HEK293T (cell line): ENCODE measurements at regions not wholly inside any gene's neighbourhood (a gene's known extent, or its start where the extent isn't known, plus 50 kb on each side); places are given as distances from the start of the nearest gene placed in this dataset.

Source experiments
- CTCF ChIA-PET: fragments of 350-600 bp; formaldehyde crosslinking; extraction: SDS; loops from one replicate; lab custom pipeline; 2021; ENCODE audit warnings: antibody characterized with exemption, inconsistent platforms; lab: Yijun Ruan, JAX
- POLR2A ChIA-PET: fragments of 350-600 bp; formaldehyde crosslinking; extraction: SDS; loops from one replicate; lab custom pipeline; 2020; ENCODE audit warnings: antibody characterized with exemption, inconsistent platforms; lab: Yijun Ruan, JAX
- DNase-seq: peaks from one replicate; pipeline ENCODE4 v3.0.0; 2012; ENCODE audit warnings: mixed read lengths; ENCODE audit errors: extremely low spot score
- ARNT ChIP-seq: fragments of 450-650 bp; IDR thresholded peaks from 2 replicates; pipeline ENCODE4 v1.6.1; 2017; ENCODE audit warnings: mild to moderate bottlenecking
- BHLHE40 ChIP-seq: fragments of 450-650 bp; IDR thresholded peaks from 2 replicates; pipeline ENCODE4 v1.6.1; 2016; ENCODE audit warnings: mild to moderate bottlenecking, moderate library complexity, borderline replicate concordance
- CTBP1 ChIP-seq: fragments of 450-650 bp; IDR thresholded peaks from 2 replicates; pipeline ENCODE4 v1.6.1; 2016; ENCODE audit warnings: borderline replicate concordance
- ELF4 ChIP-seq: fragments of 450-650 bp; IDR thresholded peaks from 2 replicates; pipeline ENCODE4 v1.6.1; 2017; ENCODE audit warnings: antibody characterized with exemption
- FOXA1 ChIP-seq: fragments of 450-650 bp; IDR thresholded peaks from 2 replicates; pipeline ENCODE4 v1.6.1; 2016; ENCODE audit warnings: mild to moderate bottlenecking
- FOXK2 ChIP-seq: fragments of 450-650 bp; IDR thresholded peaks from 2 replicates; pipeline ENCODE4 v1.6.1; 2016; ENCODE audit warnings: mild to moderate bottlenecking
- FOXM1 ChIP-seq: fragments of 450-650 bp; IDR thresholded peaks from 2 replicates; pipeline ENCODE4 v1.6.1; 2017; ENCODE audit warnings: mild to moderate bottlenecking, borderline replicate concordance
- HDGF ChIP-seq: fragments of 450-650 bp; IDR thresholded peaks from 2 replicates; pipeline ENCODE4 v1.6.1; 2017; ENCODE audit warnings: antibody characterized with exemption, borderline replicate concordance
- L3MBTL2 ChIP-seq: fragments of 450-650 bp; conservative IDR thresholded peaks from 2 replicates; pipeline ENCODE4 v1.6.1; 2016; ENCODE audit warnings: mild to moderate bottlenecking
- LEF1 ChIP-seq: fragments of 450-650 bp; IDR thresholded peaks from 2 replicates; pipeline ENCODE4 v1.6.1; 2017; ENCODE audit warnings: mild to moderate bottlenecking, borderline replicate concordance
- NFRKB ChIP-seq: fragments of 450-650 bp; IDR thresholded peaks from 2 replicates; pipeline ENCODE4 v1.6.1; 2016; ENCODE audit warnings: mild to moderate bottlenecking, moderate library complexity
- SP1 ChIP-seq: fragments of 450-650 bp; IDR thresholded peaks from 2 replicates; pipeline ENCODE4 v1.6.1; 2017
- SUZ12 ChIP-seq: fragments of 450-650 bp; IDR thresholded peaks from 2 replicates; pipeline ENCODE4 v1.6.1; 2016; ENCODE audit warnings: mild to moderate bottlenecking
- TARDBP ChIP-seq: fragments of 450-650 bp; IDR thresholded peaks from 2 replicates; pipeline ENCODE4 v1.6.1; 2016
- ZNF384 ChIP-seq: fragments of 450-650 bp; IDR thresholded peaks from 2 replicates; pipeline ENCODE4 v1.6.1; 2016
- TF ChIP-seq, protein P1 (sequence below): fragments of 450-650 bp; IDR thresholded peaks from 2 replicates; pipeline ENCODE4 v1.6.1; 2016

DNA sequence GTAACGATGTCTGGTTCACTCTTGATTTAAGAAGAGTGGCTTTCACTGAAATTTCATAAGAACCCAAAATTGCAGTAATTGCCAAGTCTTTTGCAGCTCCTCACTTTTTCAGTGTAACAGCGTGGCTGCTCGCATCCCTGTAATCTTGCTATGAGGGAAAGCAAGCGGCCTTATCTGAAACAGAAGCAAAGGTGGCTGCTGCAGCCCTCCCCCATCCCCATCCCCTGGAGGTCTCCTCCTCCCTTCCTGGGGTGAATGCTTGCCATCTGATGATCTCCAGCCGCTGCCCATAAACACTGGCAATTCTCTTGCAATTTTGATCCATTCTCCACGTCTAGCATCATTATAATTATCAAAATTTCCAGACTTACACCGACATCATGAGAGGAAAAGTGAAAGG, 182.5 kb upstream of the ASIC2 start:
- POLR2A ChIA-PET = no interaction called here
- CTCF ChIA-PET = interaction anchor here (0.7 to 1.2 kb wide), 2 partner anchors 10 to 725 kb away, joined by 3 to 4 read pairs; no protein-coding TSS in a partner anchor
- TF ChIP-seq SP1 (no peak), CTBP1 (no peak), L3MBTL2 (no peak), FOXA1 (no peak), HDGF (no peak), SUZ12 (no peak), ZNF384 (no peak), BHLHE40 (no peak), ELF4 (no peak), FOXK2 (no peak), ARNT (no peak)
- TF ChIP-seq, protein P1, sequence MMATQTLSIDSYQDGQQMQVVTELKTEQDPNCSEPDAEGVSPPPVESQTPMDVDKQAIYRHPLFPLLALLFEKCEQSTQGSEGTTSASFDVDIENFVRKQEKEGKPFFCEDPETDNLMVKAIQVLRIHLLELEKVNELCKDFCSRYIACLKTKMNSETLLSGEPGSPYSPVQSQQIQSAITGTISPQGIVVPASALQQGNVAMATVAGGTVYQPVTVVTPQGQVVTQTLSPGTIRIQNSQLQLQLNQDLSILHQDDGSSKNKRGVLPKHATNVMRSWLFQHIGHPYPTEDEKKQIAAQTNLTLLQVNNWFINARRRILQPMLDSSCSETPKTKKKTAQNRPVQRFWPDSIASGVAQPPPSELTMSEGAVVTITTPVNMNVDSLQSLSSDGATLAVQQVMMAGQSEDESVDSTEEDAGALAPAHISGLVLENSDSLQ = no peak
- DNase-seq = no peak

DNA sequence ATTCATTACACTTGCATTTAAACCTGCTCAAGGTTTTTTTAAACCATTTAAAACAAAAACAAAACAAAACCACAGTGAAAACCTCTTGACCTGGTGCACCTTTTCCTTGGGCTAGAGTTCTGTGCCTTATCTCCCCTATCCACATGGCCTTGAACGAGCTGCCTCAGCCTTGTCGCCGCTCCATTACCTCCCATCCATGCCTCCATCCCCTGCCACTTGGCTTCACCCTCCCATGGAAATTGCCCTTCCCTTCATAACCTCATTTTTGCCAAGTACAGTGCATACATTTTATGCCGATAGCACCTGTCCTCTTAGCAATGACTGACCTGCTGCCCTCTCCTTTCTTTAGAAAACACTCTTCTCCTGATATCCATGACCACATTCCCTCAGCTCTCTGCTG, 188.6 kb upstream of the ASIC2 start:
- POLR2A ChIA-PET = no interaction called here
- DNase-seq = no peak
- no peak for TF ChIP-seq HDGF
- TF ChIP-seq FOXA1 = no peak
- no peak for TF ChIP-seq SP1
- CTCF ChIA-PET = interaction anchor here (0.6 kb wide), 1 partner anchor 483 kb away, joined by 3 read pairs; no protein-coding TSS in a partner anchor

DNA sequence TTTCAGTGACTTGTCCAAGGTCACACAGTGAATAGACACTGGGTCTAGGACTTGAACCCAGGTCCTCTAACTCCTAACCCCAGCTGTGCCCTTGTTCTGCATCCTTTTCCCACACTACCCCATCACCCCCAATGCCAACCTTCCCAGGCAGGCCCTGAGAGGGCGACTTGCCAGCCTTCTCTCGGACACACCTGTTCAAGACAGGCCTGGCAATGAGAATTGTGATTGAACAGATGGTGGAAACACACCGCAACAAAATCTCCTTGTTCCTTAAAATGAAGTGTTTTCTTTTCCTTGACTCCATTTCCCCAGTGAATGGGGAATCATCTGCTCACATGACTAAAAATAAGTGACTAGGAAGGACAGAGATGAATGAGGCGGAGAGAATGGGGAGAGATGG, 189.5 kb upstream of the ASIC2 start:
- DNase-seq = no peak
- TF ChIP-seq NFRKB (no peak), HDGF (no peak), ZNF384 (no peak)
- CTCF ChIA-PET = no interaction called here
- POLR2A ChIA-PET = no interaction called here

DNA sequence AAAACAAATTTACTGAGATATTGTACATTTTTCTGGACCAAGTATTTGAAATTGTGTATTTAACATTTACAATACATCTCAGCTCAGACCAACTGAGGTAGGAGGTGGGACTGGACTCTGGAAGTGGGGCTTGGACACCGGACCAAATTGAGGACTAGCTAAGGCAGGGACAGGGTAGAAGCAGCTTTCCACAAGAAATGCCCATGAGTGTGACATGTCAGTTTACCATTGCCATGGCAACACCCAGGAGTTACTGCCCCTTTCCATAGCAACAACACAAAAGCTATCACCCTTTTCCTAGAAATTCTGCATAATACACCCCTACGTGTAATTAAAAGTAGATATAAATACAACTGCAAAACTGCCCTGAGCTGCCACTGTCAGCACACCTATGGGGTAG, 191.5 kb upstream of the ASIC2 start:
- DNase-seq = no peak
- CTCF ChIA-PET = interaction anchor here (0.7 kb wide), 1 partner anchor 183 kb away, joined by 3 read pairs; no protein-coding TSS in a partner anchor
- TF ChIP-seq FOXK2 = no peak
- no peak for TF ChIP-seq SUZ12
- TF ChIP-seq, protein P1 = no peak
- TF ChIP-seq L3MBTL2 = no peak
- no peak for TF ChIP-seq HDGF
- no peak for TF ChIP-seq FOXM1
- TF ChIP-seq NFRKB = no peak
- no peak for TF ChIP-seq SP1
- POLR2A ChIA-PET = no interaction called here

DNA sequence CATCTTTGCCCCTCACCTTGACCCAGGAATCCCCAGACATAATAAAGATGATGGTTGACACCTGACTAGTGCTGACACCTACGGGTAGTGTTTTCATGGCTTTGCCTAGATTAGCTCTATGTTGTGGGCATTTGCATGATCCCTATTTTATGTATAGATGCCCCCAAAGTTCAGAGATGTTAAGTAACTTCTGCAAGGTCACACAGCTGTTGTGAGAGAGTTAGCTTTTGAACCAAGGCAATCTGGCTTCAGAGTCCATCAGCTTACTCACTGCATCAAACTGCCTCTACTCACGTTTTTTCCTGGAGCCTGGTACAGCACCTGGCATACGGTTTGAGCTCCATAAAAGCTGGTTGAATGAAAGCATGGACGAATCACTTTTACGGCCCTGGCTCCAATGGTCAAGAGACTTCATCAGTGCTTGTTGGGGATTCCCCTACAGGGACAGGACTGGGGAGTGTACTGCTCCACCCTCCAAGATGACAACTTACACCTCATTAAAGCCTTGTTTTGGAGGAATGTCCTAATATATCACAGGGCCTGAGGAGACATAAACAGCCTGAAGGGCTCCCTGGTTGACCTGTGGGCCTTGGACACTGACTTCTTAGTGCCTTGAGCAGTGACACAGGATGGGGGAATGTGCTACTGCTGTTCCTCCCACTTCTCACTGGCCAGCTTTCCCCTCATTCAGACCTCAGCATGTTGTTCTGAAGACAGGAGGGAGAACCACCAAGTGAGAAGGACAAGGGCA, 193.2 kb upstream of the ASIC2 start:
- DNase-seq = no peak
- ChIA-PET CTCF (interaction anchor here (0.9 kb wide), 1 partner anchor 10 kb away, joined by 3 read pairs; no protein-coding TSS in a partner anchor), POLR2A (no interaction called here)
- no peak for TF ChIP-seq SP1
- no peak for TF ChIP-seq FOXA1
- TF ChIP-seq SUZ12 = no peak
- no peak for TF ChIP-seq L3MBTL2
- no peak for TF ChIP-seq BHLHE40
- no peak for TF ChIP-seq ARNT
- TF ChIP-seq TARDBP = no peak

DNA sequence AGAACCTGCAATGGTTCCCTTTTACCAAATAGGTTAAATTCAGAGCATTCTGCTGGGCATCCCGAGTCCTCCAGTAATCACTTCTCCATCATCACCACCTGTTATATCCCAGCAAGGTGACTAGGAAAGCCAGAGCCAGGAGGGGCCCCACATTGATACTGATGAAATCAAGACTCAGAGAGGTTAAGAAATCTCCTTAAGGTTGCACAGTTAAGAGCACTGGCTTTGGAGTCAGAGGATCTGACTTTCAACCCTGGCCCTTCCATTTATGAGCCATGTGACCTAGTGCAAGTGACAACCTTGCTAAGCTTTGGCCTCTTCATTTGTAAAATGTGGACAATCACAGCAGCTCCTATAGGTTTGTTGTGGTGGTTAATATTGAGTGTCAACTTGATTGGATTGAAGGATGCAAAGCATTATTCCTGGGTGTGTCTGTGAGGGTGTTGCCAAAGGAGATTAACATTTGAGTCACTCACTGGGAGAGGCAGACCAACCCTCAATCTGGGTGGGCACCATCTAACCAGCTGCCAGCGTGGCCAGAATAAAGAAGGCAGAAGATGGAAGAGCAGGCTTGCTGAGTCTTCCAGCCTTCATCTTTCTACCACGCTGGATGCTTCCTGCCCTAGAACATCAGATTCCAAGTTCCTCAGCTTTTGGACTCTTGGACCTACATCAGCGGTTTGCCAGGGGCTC, 194.2 kb upstream of the ASIC2 start:
- ChIA-PET POLR2A (no interaction called here), CTCF (no interaction called here)
- DNase-seq = no peak
- TF ChIP-seq SP1 (no peak), TARDBP (no peak), LEF1 (no peak), HDGF (no peak), CTBP1 (no peak), L3MBTL2 (no peak), ELF4 (no peak), ARNT (no peak), FOXK2 (no peak), FOXM1 (no peak), ZNF384 (no peak), NFRKB (no peak), FOXA1 (no peak), BHLHE40 (no peak), SUZ12 (no peak)
- TF ChIP-seq, protein P1 = no peak
